Fibroblast of skin of scalp (primary cell): ENCODE measurements at regions not wholly inside any gene's neighbourhood (a gene's known extent, or its start where the extent isn't known, plus 50 kb on each side); places are given as distances from the start of the nearest gene placed in this dataset.

ENCODE experiments used
- DNase-seq: peaks from one replicate; pipeline ENCODE4 v3.0.0-alpha.2; 2013

DNA sequence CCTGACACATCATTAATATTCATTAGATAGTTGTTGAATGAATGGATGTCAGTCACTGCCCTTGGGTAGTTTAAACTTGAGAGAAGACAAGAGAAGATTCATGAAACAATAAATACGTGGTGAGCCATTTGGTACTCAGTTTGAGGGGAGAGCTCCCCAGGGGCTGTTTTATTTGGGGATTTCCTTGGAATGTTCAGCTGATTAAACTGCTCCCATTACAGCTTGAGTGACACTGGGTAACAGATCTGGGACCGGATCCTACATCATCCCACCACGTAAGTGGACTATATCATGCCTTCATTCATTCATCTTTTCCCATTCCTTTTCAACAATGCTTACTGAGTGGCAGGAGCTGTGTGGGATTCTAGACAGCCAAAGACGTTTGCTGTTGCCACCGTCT lies 162.0 kb downstream of the FAT3 start:
- no peak for DNase-seq

DNA sequence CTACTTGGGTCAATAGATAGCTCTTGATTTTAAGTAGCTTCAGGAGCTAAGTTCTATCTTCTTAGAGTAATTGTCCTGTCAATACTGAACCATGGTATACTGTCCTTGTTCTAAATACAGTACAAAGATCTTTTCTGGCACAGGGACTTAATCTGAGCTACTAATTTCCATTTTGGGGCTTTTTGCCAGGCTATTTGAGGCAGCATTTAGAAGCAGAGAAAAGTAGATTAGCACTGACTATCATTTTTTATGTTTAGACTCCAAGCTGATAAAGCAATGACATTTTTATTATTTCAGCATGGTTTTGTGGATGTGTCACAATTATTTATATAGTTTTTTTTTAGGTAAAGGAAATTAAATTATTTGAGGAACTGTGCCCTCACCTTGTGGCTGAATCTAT lies 163.2 kb downstream of the FAT3 start:
- DNase-seq: no peak

DNA sequence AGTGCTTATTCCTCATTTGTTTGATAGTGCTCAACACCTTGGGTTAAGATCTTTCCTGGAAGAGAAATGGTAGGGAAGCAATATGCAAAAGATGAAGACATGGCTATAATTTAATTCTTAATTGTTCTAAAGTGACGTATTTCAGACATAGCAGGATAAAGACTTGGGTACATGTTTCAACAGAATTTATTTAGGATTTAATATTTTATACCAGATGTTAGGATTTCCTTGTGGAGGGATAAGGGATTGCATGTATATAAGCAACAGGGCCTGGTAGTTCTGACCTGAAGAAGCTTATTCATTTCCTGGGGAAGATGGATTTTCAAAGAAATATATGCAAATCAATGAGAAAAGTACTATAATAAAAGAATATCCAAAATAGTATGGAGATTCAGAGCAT lies 163.8 kb downstream of the FAT3 start:
- no peak for DNase-seq

DNA sequence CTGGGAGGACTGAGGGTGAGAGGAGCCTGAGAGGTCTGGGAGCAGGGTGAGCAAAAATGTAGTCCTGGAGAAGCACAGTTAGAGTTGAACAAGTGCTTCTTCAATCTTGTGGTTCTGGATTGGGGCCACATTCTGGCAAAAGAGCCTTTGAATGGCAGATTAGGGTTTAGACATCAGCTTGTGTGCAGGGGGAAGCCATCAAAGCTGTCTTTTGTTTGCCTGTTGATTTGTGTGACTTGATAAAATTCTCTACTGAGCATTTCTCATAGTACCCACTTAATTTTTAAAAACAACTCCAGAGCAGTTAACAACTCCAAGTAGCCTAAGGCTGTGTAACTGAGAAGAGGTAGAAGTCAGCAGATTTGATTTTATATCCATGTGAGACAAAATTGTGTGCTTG lies 166.2 kb downstream of the FAT3 start:
- DNase-seq: no peak

DNA sequence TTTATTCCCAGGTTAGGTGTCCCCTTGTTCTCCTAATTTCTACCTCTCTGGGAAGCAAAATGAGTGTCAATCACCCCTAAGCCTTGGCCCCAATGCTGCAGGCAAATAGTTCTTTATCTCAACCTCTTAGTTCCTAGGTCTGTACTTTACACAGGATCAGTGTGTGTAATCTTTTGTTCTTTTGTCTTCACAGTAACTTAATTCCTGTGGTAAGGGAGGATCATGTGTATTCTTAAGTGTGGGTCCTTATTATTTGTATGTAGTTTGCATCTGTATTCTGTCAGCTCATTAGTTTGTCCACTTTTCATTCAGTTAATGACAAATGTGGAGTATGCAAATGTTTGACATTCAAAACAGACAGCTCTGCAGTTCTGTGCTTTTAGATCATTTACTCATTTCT lies 166.7 kb downstream of the FAT3 start:
- no peak for DNase-seq

DNA sequence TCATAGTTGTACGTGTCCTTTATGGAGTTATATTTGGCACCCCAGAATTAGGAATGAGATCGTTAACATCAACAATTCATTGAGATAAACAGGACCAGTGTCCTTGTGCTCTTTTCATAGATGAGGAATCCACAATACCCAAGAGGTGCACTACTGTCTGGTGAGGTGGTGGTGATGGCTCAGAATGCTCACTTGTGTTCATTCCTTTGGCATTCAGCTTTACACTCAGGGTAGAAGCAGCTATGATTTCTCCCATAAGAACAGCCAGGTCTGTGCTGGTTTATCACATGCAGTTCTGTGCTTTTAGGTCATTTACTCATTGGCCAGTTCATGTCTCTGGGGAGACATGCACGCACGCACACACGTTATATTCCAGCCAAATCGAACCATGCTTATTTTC lies 167.2 kb downstream of the FAT3 start:
- DNase-seq: no peak

DNA sequence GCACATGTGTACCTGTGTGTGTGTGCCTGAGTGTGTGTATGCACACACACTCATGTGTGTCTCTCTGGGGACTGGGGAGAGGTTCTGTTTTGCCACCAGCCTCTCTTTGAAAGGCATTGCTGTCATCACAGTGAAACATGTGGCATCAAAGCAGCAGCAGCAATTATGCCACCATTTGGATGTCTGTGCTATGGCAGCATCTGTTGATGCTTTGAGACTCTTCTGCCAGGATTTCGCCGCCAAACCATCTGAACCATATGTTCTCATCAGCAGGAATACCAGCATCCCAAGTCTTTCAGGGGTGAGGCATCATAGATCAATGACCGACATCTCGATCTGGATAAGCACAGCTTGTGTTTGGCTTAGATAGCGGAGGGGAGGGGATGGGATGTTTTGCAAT lies 168.6 kb downstream of the FAT3 start:
- DNase-seq: no peak

DNA sequence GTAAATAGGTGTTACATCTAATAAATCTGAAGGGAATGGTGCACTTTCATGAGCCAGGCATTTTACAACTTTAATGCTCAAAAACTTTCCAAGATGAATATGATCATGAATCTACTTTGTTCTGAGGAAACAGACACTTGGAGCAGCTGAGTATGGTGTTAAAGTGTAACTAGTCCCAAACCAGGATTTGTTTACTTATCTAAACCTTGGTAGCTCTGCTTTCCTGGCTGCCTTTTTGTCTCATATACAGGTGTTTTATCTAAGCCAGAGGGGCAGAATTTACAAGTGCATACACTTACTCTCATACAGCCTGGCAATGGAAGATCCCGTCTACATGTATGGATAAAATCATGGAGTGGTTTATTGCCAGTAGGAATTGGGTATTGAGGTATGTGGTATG lies 171.5 kb downstream of the FAT3 start:
- no peak for DNase-seq

DNA sequence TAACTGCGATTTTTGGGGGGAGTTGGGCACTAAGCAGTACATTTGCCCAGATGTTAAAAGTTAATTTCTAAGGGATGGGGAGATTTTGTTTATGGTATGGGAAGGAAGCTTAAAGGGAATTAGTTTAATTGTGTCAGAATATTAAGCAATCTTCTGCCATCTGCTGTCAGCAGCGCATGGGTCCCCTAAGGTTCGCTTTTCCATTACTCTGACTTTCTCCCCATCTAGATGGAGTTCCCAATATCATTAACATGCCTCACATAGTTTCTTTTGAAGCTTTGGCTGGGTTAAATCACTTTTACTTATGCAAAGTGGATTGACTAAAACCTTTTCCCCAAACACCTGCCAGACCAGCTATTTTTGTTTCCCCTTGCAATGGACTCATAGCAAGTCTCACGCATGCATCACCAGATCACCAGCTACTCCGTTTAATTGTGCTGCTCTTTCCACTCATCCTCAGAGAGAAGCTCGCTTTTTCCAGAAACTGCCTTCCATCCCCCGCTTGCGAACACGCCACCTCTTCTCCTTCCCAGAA lies 172.7 kb downstream of the FAT3 start:
- DNase-seq: no peak

DNA sequence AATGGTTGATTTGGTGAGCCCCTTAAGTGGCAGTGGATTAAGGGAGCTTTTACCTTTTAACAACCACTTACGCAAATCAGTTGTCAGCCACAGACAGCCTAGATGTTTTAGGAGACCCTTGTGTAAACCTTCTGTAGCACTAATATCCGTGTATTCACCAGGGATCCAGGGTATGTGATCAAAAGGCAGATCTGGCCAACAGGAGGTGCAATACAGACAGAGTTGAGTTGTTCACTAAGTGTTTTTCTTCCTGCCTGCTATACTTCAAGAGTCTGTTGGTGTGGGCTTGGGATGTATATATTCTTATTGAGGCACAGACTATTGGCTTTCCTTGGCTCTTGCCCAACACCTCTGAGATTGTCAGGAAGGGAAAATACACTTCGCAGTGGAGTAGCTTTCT lies 175.1 kb downstream of the FAT3 start:
- no peak for DNase-seq

DNA sequence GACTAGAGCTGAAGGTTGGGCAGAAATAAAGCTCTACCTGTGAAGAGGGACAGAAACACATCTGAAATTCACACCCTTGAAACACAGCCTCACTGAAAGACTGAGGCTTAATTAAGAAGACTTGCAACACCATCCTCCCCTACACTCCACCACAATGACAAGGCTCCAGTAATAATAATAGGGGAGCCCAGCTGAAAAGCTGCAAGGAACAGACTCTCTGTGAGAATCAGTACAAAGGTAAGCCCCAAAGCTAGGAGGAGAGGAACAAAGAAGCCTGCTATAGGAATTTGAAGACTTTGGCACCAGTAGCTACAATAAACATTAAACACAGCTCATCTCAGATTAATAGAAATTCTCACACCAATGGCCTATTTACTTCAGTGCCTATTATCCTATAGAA lies 176.9 kb downstream of the FAT3 start:
- no peak for DNase-seq

DNA sequence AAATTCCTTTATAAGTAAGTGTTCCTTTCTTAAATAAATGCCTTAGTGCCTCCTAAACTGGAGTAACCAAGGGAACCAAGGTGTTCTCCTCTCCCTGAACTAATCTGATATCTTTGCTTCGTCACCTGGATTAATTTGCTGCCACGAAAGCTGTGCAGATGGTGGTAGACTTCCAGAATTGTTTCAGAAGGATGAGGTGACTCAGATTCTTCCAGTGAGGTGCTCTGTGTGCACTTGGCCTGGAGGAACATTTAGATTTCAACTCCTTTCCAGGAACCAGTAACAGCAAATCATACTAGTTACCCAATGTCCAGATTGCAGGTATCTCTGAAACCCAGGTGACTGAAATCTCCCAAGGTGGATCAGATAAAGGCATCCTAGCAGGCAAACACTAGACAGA lies 181.9 kb downstream of the FAT3 start:
- no peak for DNase-seq

DNA sequence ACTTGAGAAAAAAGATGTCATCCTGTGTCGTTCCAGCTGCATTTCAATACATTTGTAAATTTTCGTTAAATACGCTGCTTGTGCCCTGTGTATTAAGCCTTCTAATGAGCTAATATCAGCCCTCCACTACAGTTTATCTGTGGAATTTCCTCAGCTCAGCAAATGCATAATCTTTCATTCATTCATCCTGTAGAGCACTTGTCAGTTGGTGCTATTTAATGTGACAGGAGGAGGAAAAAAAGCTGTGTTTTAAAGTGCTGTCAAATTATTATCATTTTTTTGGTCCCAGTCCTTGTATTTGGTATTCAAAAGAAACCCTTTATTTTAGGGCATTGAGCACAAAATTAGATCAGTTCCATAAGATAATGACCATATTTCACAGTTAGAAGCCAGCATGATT lies 184.7 kb downstream of the FAT3 start:
- DNase-seq: no peak

DNA sequence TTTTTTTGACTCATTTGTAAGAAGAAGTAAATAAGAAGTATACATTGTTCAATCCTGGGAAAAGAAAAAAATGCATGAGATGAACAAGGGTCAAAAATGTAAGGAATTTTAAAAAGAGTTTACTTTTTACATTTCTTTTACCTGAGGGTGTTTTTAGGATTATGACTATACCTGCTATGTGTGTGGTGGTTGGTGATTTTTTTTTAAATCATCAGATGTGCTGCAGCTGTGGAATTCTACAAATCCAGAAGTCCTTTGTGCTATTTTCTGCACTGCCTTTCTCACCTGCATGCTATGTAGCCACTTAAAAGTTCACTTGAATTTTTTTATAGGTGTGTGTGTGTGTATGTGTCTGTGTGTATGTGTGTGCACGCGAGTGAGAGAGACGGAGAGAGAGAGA lies 185.3 kb downstream of the FAT3 start:
- DNase-seq: no peak

DNA sequence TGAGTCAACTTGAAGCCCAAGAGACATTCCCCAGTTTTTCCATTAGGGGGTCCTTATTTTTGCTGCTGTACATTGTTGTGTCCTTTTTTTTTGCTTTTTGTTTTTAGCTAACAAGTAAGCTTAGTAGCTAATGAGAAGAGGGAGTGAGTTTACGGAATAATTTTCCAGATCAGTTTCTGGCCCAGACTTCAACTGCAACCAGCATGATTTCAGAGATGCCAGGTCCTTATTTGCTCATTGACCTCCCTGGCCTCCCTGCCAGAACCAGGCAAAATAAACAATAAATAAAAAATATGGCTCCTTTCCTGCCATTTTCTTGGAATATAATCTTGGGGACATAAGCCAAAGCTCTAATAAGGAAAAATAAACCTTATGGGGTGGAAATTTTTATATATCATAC lies 185.9 kb downstream of the FAT3 start:
- DNase-seq: no peak

DNA sequence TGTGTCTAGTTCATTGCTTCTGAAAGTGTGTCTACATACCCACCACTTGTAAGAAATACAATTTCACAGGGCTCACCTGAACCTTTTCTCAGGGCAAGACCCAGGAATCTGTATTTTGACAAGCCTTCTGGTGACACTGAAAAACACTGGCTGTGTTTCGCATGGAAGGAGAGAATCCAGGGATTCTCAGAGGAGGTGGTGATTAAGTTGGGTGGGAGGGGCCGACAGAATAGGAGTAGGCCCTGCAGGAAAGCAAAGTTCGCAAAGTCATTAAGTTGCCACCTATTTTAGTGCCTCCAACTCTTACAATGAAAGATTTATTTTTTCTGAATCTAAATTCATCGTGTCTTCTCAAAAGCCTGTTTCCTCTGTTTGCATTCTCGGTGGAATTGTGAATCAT lies 186.8 kb downstream of the FAT3 start:
- DNase-seq: no peak

DNA sequence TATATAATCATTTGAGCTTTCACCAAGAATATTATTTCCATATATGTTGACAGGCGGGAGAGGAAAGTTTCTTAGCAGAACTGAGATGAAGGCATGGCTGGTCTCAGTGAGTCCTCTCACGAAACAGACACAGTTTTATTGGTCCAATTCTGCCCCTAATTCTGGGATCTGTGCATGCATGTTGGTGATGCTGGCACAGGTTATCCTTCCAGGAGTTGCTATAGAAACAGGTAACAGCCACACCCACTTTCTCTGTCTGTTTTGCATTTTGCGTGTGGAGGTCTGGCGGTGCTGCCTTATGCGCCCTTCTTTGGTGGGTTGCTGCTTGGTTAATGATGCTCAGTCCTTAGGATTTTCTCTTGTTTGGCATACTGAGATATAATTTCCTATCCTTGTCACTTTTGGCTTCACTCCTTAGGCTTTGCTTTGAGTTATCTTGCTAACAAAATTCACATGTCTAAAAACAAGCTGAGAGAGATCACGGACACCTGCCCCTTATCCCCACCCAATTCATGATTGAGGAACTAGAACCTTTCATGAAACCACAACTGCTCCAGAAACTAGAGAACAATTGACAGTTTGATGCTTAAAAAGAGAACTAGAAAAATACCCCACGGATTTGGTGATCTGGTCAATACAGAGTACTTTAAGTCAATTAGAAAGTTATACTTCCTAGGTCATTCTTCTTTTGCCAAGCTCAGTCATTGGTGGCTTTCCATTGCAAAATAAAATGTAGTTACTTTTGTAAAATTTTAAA lies 189.3 kb downstream of the FAT3 start:
- no peak for DNase-seq

DNA sequence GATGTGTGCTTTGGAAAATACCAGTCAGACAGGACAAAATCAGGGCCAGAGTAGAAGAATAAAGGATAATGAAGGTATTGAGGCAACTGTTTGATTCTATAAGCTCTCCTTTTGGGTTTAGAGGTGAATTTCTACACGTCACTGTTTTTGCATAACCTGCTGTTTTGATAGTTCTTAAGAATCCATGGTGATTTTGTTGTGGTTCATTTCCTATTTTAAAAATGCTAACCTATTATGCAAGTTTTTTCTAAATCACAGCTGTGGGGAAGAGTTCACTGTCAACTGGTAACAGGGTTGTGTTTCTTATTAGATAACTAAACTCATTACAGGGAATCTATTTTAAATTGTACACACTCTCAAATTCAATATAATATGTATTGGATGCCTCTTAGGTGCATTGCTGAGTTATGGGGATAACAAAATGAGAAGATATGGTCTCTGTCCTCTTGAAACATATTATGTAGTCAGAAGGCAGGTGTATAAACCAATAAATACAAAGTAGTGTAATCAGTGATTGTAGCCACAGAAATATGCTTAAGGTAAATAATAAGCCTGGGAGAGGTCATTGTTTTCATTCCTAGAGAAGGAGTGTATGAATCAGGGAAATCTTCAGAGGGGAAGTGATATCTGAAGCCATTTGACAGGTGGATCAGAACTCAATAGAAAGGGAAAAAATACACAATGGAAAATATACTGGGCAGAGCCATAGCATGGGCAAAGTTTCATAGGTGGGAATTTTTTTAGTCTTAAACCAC lies 192.5 kb downstream of the FAT3 start:
- DNase-seq: no peak

DNA sequence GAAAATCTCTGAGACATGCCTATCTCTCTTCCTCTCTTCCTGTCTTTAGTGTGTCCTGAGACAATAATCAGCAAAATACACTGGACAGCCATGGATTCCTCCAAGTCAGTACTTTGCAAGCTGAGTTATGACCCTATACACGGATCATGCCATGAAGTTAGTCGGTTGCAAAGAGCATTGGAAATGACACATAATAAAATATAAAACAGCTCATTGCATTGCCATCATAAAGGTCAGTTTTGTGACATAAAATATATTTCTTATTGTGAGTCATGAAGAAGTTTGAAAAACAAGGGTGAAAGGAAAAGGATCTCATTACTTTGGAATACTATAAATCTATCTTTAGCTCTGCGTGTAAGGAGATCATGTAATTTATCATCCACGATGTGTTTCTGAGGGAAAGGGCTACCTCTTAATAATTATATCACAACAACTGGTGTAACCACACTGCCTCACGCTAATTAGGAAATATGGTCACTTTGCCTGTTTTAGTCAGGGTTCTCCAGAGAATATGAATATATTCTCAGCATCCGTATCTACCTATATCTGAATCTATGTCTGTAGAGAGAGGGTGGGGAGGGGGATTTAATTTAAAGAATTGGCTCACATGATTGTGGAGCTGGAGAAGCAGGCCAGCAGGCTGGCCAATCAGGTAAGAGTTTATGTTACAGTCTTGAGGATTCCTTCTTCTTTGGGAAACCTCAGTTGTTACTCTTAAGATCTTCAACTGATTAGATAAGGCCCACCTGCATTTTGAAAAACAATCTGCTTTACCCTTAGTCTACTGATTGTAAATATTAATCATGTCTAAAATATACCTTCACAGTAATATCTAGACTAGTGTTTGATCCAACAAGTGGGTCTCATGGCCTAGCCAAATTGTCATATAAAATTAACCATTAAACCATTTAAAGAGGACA lies 198.8 kb downstream of the FAT3 start:
- no peak for DNase-seq

DNA sequence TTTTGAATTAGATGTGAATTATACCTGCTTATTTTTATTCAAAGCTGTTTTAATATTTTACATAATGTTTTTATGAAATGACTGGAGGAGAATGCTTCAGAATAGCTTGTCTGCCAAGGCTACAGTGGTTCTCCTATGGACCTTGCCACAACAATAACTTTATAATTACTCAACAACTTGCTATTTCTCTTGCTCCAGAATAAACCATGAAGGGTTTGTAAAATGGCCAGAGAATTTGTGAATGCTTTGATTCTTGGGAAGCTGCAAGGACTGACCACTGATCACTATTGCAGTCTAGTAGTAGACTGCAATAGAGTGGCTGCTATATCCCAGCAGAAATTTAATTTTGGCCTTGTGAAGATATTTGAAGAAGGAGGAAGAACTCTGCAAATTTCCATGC lies 199.7 kb downstream of the FAT3 start:
- DNase-seq: peak; percentile 54

DNA sequence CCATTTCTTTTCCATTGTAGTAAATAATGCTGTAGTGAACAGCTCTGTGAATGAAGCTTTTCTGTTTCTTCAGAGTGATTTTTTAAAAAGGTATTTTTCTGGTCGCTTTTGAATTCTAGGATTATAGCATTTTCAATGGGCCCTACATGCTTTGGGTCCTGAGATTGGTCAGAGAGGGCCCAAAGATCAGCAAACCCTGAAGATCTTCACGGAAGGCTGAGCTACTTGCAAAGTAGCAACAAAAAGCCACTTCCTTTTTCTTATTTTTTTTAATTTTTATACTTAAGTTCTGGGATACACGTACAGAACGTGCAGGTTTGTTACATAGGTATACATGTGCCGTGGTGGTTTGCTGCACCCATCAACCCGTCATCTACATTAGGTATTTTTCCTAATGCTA lies 200.5 kb downstream of the FAT3 start:
- DNase-seq: no peak

DNA sequence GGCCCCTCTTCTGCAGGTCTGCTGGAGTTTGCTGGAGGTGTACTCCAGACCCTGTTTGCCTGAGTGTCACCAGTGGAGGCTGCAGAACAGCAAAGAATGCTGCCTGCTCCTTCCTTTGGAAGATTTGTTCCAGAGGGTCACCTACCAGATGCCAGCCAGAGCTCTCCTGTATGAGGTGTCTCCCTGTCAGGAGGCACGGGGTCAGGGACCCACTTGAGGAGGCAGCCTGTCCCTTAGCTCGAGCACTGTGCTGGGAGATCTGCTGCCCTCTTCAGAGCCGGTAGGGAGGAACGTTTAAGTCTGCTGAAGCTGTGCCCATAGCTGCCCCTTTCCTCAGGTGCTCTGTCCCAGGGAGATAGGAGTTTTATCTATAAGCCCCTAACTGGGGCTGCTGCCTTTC lies 207.9 kb downstream of the FAT3 start:
- DNase-seq: no peak
